H1 (cell line): ENCODE measurements at regions not wholly inside any gene's neighbourhood (a gene's known extent, or its start where the extent isn't known, plus 50 kb on each side); places are given as distances from the start of the nearest gene placed in this dataset.

ENCODE experiments used
- CTCF ChIA-PET: fragments of 300-600 bp; sonication (Branson Sonifier 250); formaldehyde crosslinking; loops from one replicate; lab custom pipeline; 2021; ENCODE audit not compliant: partially characterized antibody; lab: Charles Lee
- POLR2A ChIA-PET: fragments of 300-600 bp; sonication (Branson Sonifier 250); formaldehyde crosslinking; loops from one replicate; lab custom pipeline; 2021; ENCODE audit warnings: inconsistent platforms; ENCODE audit not compliant: partially characterized antibody; lab: Charles Lee
- DNase-seq, 2 experiments: peaks; one replicate each; pipeline versions ENCODE4 v3.0.0 to v3.0.0-alpha.2; 2010 to 2022; ENCODE audit warnings: low spot score in 2 of 2, low read depth in 1 of 2, mixed read lengths in 1 of 2
- FAIRE-seq: peaks from 2 replicates; lab custom pipeline; 2011; peaks lifted over from hg19 to GRCh38; lab: Jason Lieb, UNC
- H2AFZ ChIP-seq: 2 replicates; pipeline ENCODE4 v1.8.1; 2012; ENCODE audit warnings: low read length, inconsistent platforms
- H2AK5ac ChIP-seq: 2 replicates; pipeline ENCODE4 v1.6.1; 2013; ENCODE audit warnings: low read depth, low read length
- H2BK120ac ChIP-seq: replicated peaks from 2 replicates; pipeline ENCODE3; 2013; ENCODE audit warnings: low read depth, low read length, inconsistent platforms
- H2BK12ac ChIP-seq: 2 replicates; pipeline ENCODE4 v1.6.1; 2013; ENCODE audit warnings: low read depth, low read length
- H2BK15ac ChIP-seq: 2 replicates; pipeline ENCODE4 v1.6.1; 2013; ENCODE audit warnings: low read length
- H2BK20ac ChIP-seq: 2 replicates; pipeline ENCODE4 v1.6.1; 2013; ENCODE audit warnings: low read length
- H2BK5ac ChIP-seq: 2 replicates; pipeline ENCODE4 v1.6.1; 2013; ENCODE audit warnings: low read depth, low read length
- H3K14ac ChIP-seq: 2 replicates; pipeline ENCODE4 v1.6.1; 2013; ENCODE audit warnings: inconsistent platforms; ENCODE audit not compliant: insufficient read length
- H3K18ac ChIP-seq: 2 replicates; pipeline ENCODE4 v1.6.1; 2013; ENCODE audit warnings: low read length; ENCODE audit errors: extremely low read depth
- H3K23ac ChIP-seq: 2 replicates; pipeline ENCODE4 v1.6.1; 2013; ENCODE audit warnings: inconsistent platforms; ENCODE audit not compliant: insufficient read length
- H3K23me2 ChIP-seq: 2 replicates; pipeline ENCODE4 v1.6.1; 2013; ENCODE audit warnings: low read depth, low read length
- H3K27ac ChIP-seq: 2 replicates; pipeline ENCODE4 v1.6.1; 2011; ENCODE audit warnings: low read depth, low read length, inconsistent platforms
- H3K27me3 ChIP-seq, 4 experiments: replicated peaks in 1 of 4; 1 replicate in 1 of 4; 2 replicates in 3 of 4; pipeline versions ENCODE4 v1.6.1 to v1.8.1; 2011 to 2013; ENCODE audit warnings: low read length in 3 of 4, mild to moderate bottlenecking in 3 of 4, inconsistent platforms in 2 of 4, mixed read lengths in 2 of 4, moderate library complexity in 1 of 4; ENCODE audit not compliant: control insufficient read depth in 3 of 4, insufficient read depth in 3 of 4; ENCODE audit errors: extremely low read depth in 1 of 4
- H3K36me3 ChIP-seq, 4 experiments: 2 replicates each; pipeline versions ENCODE4 v1.6.1 to v1.8.1; 2011 to 2013; ENCODE audit warnings: mild to moderate bottlenecking in 4 of 4, low read length in 3 of 4, moderate library complexity in 2 of 4, control low read depth in 1 of 4, inconsistent platforms in 1 of 4; ENCODE audit not compliant: insufficient read depth in 4 of 4, control insufficient read depth in 2 of 4
- H3K4ac ChIP-seq: replicated peaks from 2 replicates; pipeline ENCODE3; 2013; ENCODE audit warnings: low read length, low read depth, mixed read lengths, inconsistent platforms; ENCODE audit not compliant: insufficient read length
- H3K4me1 ChIP-seq, 4 experiments: replicated peaks in 1 of 4; 1 replicate in 1 of 4; 2 replicates in 3 of 4; pipeline versions ENCODE4 v1.6.1 to v1.8.1; 2011 to 2013; ENCODE audit warnings: low read length in 3 of 4, inconsistent platforms in 2 of 4, mixed read lengths in 1 of 4; ENCODE audit not compliant: insufficient read depth in 4 of 4, control insufficient read depth in 3 of 4
- H3K4me2 ChIP-seq, 2 experiments: 2 replicates each; pipeline versions ENCODE4 v1.6.1 to v1.8.1; 2011 to 2013; ENCODE audit warnings: low read depth in 2 of 2, low read length in 2 of 2, control low read depth in 1 of 2, inconsistent platforms in 1 of 2, mild to moderate bottlenecking in 1 of 2; ENCODE audit not compliant: insufficient read depth in 1 of 2
- H3K4me3 ChIP-seq, 4 experiments: fragments of 200-600, 300-600 bp in 1 of 4; sonication (generic), shearing (Covaris generic), sonication (Bioruptor Twin) in 1 of 4; 2 replicates each; pipeline versions ENCODE4 v1.5.1 to v1.8.1; 2011 to 2016; ENCODE audit warnings: low read length in 4 of 4, low read depth in 3 of 4, control low read depth in 2 of 4, inconsistent platforms in 2 of 4, mild to moderate bottlenecking in 2 of 4, mixed read lengths in 1 of 4, moderate library complexity in 1 of 4; ENCODE audit not compliant: insufficient read depth in 2 of 4; ENCODE audit errors: extremely low read depth in 1 of 4
- H3K56ac ChIP-seq: replicated peaks from 2 replicates; pipeline ENCODE3; 2013; ENCODE audit warnings: low read depth, mild to moderate bottlenecking, mixed read lengths, low read length, inconsistent platforms; ENCODE audit not compliant: insufficient read length
- H3K79me1 ChIP-seq: 2 replicates; pipeline ENCODE4 v1.6.1; 2013; ENCODE audit warnings: low read depth, low read length, control low read depth
- H3K79me2 ChIP-seq, 2 experiments: 2 replicates each; pipeline versions ENCODE4 v1.6.1 to v1.8.1; 2012 to 2013; ENCODE audit warnings: low read length in 2 of 2, mild to moderate bottlenecking in 2 of 2, inconsistent platforms in 1 of 2; ENCODE audit not compliant: insufficient read depth in 2 of 2, control insufficient read depth in 1 of 2
- H3K9ac ChIP-seq, 4 experiments: replicated peaks in 1 of 4; 1 replicate in 1 of 4; 2 replicates in 3 of 4; pipeline versions ENCODE4 v1.6.1 to v1.8.1; 2011 to 2013; ENCODE audit warnings: low read depth in 3 of 4, low read length in 3 of 4, control low read depth in 2 of 4, mild to moderate bottlenecking in 2 of 4, moderate library complexity in 2 of 4, inconsistent platforms in 1 of 4; ENCODE audit errors: extremely low read depth in 1 of 4
- H3K9me3 ChIP-seq, 2 experiments: 2 replicates each; pipeline versions ENCODE4 v1.6.1 to v1.8.1; 2012 to 2013; ENCODE audit warnings: mild to moderate bottlenecking in 2 of 2, moderate library complexity in 2 of 2, control low read depth in 1 of 2, inconsistent platforms in 1 of 2, low read depth in 1 of 2, low read length in 1 of 2, mixed read lengths in 1 of 2; ENCODE audit not compliant: insufficient read depth in 2 of 2
- H4K20me1 ChIP-seq, 2 experiments: replicated peaks in 1 of 2; 2 replicates each; pipeline versions ENCODE3 to v1.8.1; 2011 to 2013; ENCODE audit warnings: inconsistent platforms in 2 of 2, low read length in 2 of 2, mild to moderate bottlenecking in 1 of 2; ENCODE audit not compliant: insufficient read depth in 2 of 2, control insufficient read depth in 1 of 2
- H4K5ac ChIP-seq: 2 replicates; pipeline ENCODE4 v1.6.1; 2013; ENCODE audit warnings: low read length, low read depth, mixed read lengths, inconsistent platforms; ENCODE audit not compliant: insufficient read length
- H4K8ac ChIP-seq: 2 replicates; pipeline ENCODE4 v1.8.0; 2013; ENCODE audit warnings: mild to moderate bottlenecking, moderate library complexity, low read length, inconsistent platforms; ENCODE audit not compliant: insufficient read depth; ENCODE audit errors: extremely low read depth
- H4K91ac ChIP-seq: replicated peaks from 2 replicates; pipeline ENCODE3; 2013; ENCODE audit warnings: low read length, mixed read lengths, inconsistent platforms; ENCODE audit not compliant: insufficient read length
- BCL11A ChIP-seq, 2 experiments: IDR thresholded peaks; one replicate each; pipeline ENCODE4 v1.6.1; 2011; ENCODE audit warnings: low read depth in 2 of 2, low read length in 2 of 2, mild to moderate bottlenecking in 2 of 2
- CBX8 ChIP-seq: fragments of 300-800, 300-1000 bp; sonication (generic); IDR thresholded peaks from 2 replicates; pipeline ENCODE4 v1.7.1; 2016; ENCODE audit warnings: low read depth, low read length, borderline replicate concordance
- CREB1 ChIP-seq: IDR thresholded peaks from 2 replicates; pipeline ENCODE4 v1.6.1; 2012; ENCODE audit warnings: inconsistent platforms
- CTBP2 ChIP-seq: IDR thresholded peaks from 2 replicates; pipeline ENCODE4 v1.7.0; 2011; ENCODE audit warnings: borderline replicate concordance, mild to moderate bottlenecking, moderate library complexity, mixed read lengths, low read length; ENCODE audit not compliant: insufficient read depth, insufficient read length
- CTCF ChIP-seq, 3 experiments: IDR thresholded peaks; 1 replicate in 2 of 3; 2 replicates in 1 of 3; pipeline versions ENCODE4 v1.5.1 to v1.6.1; 2011; ENCODE audit warnings: low read length in 3 of 3, mild to moderate bottlenecking in 3 of 3, inconsistent platforms in 2 of 3, low read depth in 1 of 3, moderate library complexity in 1 of 3; ENCODE audit not compliant: insufficient read depth in 1 of 3; ENCODE audit errors: control extremely low read depth in 1 of 3
- NANOG ChIP-seq: IDR thresholded peaks from 2 replicates; pipeline ENCODE4 v1.6.1; 2011; ENCODE audit warnings: low read length, low read depth, mild to moderate bottlenecking, inconsistent platforms; ENCODE audit not compliant: insufficient read depth, poor library complexity, severe bottlenecking
- POLR2A ChIP-seq, 2 experiments: IDR thresholded peaks; 1 replicate in 1 of 2; 2 replicates in 1 of 2; pipeline ENCODE4 v1.6.1; 2011; ENCODE audit warnings: low read depth in 2 of 2, low read length in 2 of 2, mild to moderate bottlenecking in 2 of 2; ENCODE audit errors: control extremely low read depth in 1 of 2
- POLR2AphosphoS5 ChIP-seq: IDR thresholded peaks from 2 replicates; pipeline ENCODE4 v1.6.1; 2011; ENCODE audit warnings: low read depth, low read length
- RNF2 ChIP-seq: fragments of 200-900, 300-1000 bp; sonication (generic); IDR thresholded peaks from 2 replicates; pipeline ENCODE4 v1.7.1; 2016; ENCODE audit warnings: borderline replicate concordance, low read depth, mild to moderate bottlenecking, antibody characterized with exemption, low read length; ENCODE audit not compliant: poor library complexity, severe bottlenecking; ENCODE audit errors: missing control alignments
- SIX5 ChIP-seq: IDR thresholded peaks from 2 replicates; pipeline ENCODE4 v1.6.1; 2011; ENCODE audit warnings: mild to moderate bottlenecking, low read depth, low read length
- SP1 ChIP-seq: IDR thresholded peaks from 2 replicates; pipeline ENCODE4 v1.6.1; 2011; ENCODE audit warnings: low read depth, low read length
- SRF ChIP-seq: IDR thresholded peaks from 2 replicates; pipeline ENCODE4 v1.6.1; 2011; ENCODE audit warnings: mild to moderate bottlenecking, low read depth, low read length, moderate library complexity
- YY1 ChIP-seq: IDR thresholded peaks from 2 replicates; pipeline ENCODE4 v1.6.1; 2011; ENCODE audit warnings: low read depth, mild to moderate bottlenecking, low read length
- WGBS, 2 experiments: shearing (Covaris generic) in 1 of 2; methylation state at CpG; one replicate each; pipeline versions ENCODE4 v1.1.6 to v1.1.7; 2013 to 2015; ENCODE audit warnings: low lambda C conversion rate in 2 of 2, mixed read lengths in 2 of 2, inconsistent platforms in 1 of 2, low coverage in 1 of 2, missing lambda C conversion rate in 1 of 2; ENCODE audit not compliant: insufficient replicate concordance in 2 of 2, insufficient coverage in 1 of 2, insufficient read length in 1 of 2; ENCODE audit errors: extremely low coverage in 1 of 2, missing lambda C conversion rate in 1 of 2; 5-methylcytosine and 5-hydroxymethylcytosine counted together

GRCh38 chr6:1228754-1229191 is 83.1 kb upstream of the FOXQ1 start:
- ChIA-PET CTCF (no interaction called here), POLR2A (no interaction called here)
- H3K56ac ChIP-seq = no peak overlapping the region
- 0 out of 7 replicates have a peak, but pooled peaks cover 0 to 2% (median 0%) of the 10 kb centered on the region in 4 experiments for H3K27me3 ChIP-seq
- no peaks in the 10 kb centered on the region for H3K23me2 ChIP-seq
- no peak overlapping the region for H3K23ac ChIP-seq
- no peak overlapping the region for H3K4ac ChIP-seq
- H2BK15ac ChIP-seq = no peak overlapping the region
- H3K14ac ChIP-seq = no peak overlapping the region
- no peak overlapping the region for H3K18ac ChIP-seq
- 97% methylated on average over 9 of the region's 9 CpGs; no CpG with 5 or more reads in 1 of the 2 experiments for WGBS, 2 experiments
- H2BK12ac ChIP-seq = no peak overlapping the region
- no peak overlapping the region for H3K9ac ChIP-seq
- H4K8ac ChIP-seq = no peak overlapping the region
- no peak overlapping the region for H3K27ac ChIP-seq
- H2AFZ ChIP-seq = no peak overlapping the region
- no peak for DNase-seq
- no peak overlapping the region for H4K91ac ChIP-seq
- H3K79me2 ChIP-seq = no peaks in the 10 kb centered on the region
- no peak overlapping the region for H2BK120ac ChIP-seq
- H3K4me3 ChIP-seq = no peak overlapping the region
- H2BK20ac ChIP-seq = no peak overlapping the region
- no peak overlapping the region for H2AK5ac ChIP-seq
- no peaks in the 10 kb centered on the region; the same call in 1 of the 2 replicates for H3K79me1 ChIP-seq
- no peak overlapping the region for H2BK5ac ChIP-seq
- H3K9me3 ChIP-seq = no peaks in the 10 kb centered on the region
- H4K20me1 ChIP-seq = no peaks in the 10 kb centered on the region
- H3K4me1 ChIP-seq = no peaks in the 10 kb centered on the region
- no peak overlapping the region for H3K4me2 ChIP-seq
- no peaks in the 10 kb centered on the region for H3K36me3 ChIP-seq
- H4K5ac ChIP-seq = no peak overlapping the region
- FAIRE-seq = no peak
- TF ChIP-seq RNF2 (no peak), SRF (no peak), SIX5 (no peak), CREB1 (no peak), CTCF (IDR thresholded peaks at IDR 0.05; ENCODE audit: control extremely low read depth in 1 of 3, insufficient read depth in 1 of 3, low read depth in 1 of 3, low read length in 3 of 3) (no peak), BCL11A (IDR thresholded peaks at IDR 0.05; ENCODE audit: low read depth in 2 of 2, low read length in 2 of 2) (no peak), POLR2AphosphoS5 (no peak), POLR2A (IDR thresholded peaks at IDR 0.05; ENCODE audit: control extremely low read depth in 1 of 2, low read depth in 2 of 2, low read length in 2 of 2) (no peak), CBX8 (no peak), NANOG (no peak), SP1 (no peak), YY1 (no peak), CTBP2 (no peak)
